AG04449 (cell line): ENCODE measurements at regions not wholly inside any gene's neighbourhood (a gene's known extent, or its start where the extent isn't known, plus 50 kb on each side); places are given as distances from the start of the nearest gene placed in this dataset.

Experiments used
- CTCF ChIA-PET: fragments of 350-600 bp; formaldehyde crosslinking; extraction: SDS; loops from one replicate; lab custom pipeline; 2021; ENCODE audit warnings: antibody characterized with exemption; lab: Yijun Ruan, JAX
- POLR2A ChIA-PET: fragments of 400-600, 350-600 bp; formaldehyde crosslinking; extraction: SDS; loops from one replicate; lab custom pipeline; 2020; ENCODE audit warnings: antibody characterized with exemption, inconsistent platforms; lab: Yijun Ruan, JAX
- DNase-seq: peaks from one replicate; pipeline ENCODE4 v3.0.0-alpha.2; 2010; ENCODE audit warnings: low read depth, low spot score
- H3K4me3 ChIP-seq: 2 replicates; pipeline ENCODE4 v1.5.1; 2011; ENCODE audit warnings: low read depth, mild to moderate bottlenecking, control low read depth, low read length
- TF ChIP-seq, protein P1 (sequence below): IDR thresholded peaks from one replicate; pipeline ENCODE4 v1.5.1; 2011; ENCODE audit warnings: mild to moderate bottlenecking, moderate library complexity, low read length, control low read depth, inconsistent platforms; ENCODE audit not compliant: insufficient read depth; ENCODE audit errors: missing control alignments

GRCh38 chr5:18068826-18069225 lies 434.6 kb downstream of the TAF11L14 start:
- POLR2A ChIA-PET = no interaction called here
- CTCF ChIA-PET = no interaction called here
- TF ChIP-seq, protein P1, sequence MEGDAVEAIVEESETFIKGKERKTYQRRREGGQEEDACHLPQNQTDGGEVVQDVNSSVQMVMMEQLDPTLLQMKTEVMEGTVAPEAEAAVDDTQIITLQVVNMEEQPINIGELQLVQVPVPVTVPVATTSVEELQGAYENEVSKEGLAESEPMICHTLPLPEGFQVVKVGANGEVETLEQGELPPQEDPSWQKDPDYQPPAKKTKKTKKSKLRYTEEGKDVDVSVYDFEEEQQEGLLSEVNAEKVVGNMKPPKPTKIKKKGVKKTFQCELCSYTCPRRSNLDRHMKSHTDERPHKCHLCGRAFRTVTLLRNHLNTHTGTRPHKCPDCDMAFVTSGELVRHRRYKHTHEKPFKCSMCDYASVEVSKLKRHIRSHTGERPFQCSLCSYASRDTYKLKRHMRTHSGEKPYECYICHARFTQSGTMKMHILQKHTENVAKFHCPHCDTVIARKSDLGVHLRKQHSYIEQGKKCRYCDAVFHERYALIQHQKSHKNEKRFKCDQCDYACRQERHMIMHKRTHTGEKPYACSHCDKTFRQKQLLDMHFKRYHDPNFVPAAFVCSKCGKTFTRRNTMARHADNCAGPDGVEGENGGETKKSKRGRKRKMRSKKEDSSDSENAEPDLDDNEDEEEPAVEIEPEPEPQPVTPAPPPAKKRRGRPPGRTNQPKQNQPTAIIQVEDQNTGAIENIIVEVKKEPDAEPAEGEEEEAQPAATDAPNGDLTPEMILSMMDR = no peak
- no peak for DNase-seq
- H3K4me3 ChIP-seq = no peak overlapping the region

GRCh38 chr5:18069790-18070189 lies 435.5 kb downstream of the TAF11L14 start:
- CTCF ChIA-PET = no interaction called here
- TF ChIP-seq, protein P1 = no peak
- POLR2A ChIA-PET = no interaction called here
- no peak overlapping the region for H3K4me3 ChIP-seq
- DNase-seq = no peak

- ChIA-PET CTCF (no interaction called here), POLR2A (no interaction called here)
- H3K4me3 ChIP-seq = no peak overlapping the region
- DNase-seq = no peak
- TF ChIP-seq, protein P1 = no peak
These were observed 438.3 kb downstream of the TAF11L14 start for GRCh38 chr5:18072600-18072999.

GRCh38 chr5:18074961-18075360 lies 440.7 kb downstream of the TAF11L14 start:
- ChIA-PET POLR2A (no interaction called here), CTCF (no interaction called here)
- TF ChIP-seq, protein P1 = no peak
- no peak overlapping the region for H3K4me3 ChIP-seq
- no peak for DNase-seq

GRCh38 chr5:18078157-18078556 lies 443.9 kb downstream of the TAF11L14 start:
- ChIA-PET CTCF (no interaction called here), POLR2A (no interaction called here)
- TF ChIP-seq, protein P1 = no peak
- no peak overlapping the region for H3K4me3 ChIP-seq
- no peak for DNase-seq

DNA sequence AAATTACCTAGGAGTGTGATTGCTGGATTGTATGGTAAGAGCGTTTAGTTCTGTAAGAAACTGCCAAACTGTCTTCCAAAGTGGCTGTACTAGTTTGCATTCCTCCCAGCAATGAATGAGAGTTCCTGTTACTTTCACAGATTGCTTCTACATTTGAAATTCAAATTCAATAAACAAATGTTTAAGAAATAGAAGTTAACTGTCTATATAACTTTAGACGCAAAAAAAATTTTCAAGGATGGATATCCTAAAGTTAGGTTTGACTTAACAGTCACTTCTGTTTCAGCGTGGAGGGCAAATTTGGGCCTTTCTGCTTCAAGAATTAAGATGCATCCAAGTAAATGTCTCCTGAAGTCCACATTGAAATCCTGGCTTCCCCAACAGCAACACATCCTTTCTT lies 445.6 kb downstream of the TAF11L14 start:
- no peak for DNase-seq
- CTCF ChIA-PET = no interaction called here
- POLR2A ChIA-PET = no interaction called here
- TF ChIP-seq, protein P1 = no peak
- H3K4me3 ChIP-seq = no peak overlapping the region
